ENCODE measurements at regions not wholly inside any gene's neighbourhood (a gene's known extent, or its start where the extent isn't known, plus 50 kb on each side); places are given as distances from the start of the nearest gene placed in this dataset.

- Histone ChIP-seq H3K4me3 (ENCODE audit: severe bottlenecking) (no peak overlapping the region), H3K27me3 (ENCODE audit: insufficient read depth, poor library complexity, severe bottlenecking) (no peaks in the 10 kb centered on the region), H3K36me3 (ENCODE audit: low read depth) (no peaks in the 10 kb centered on the region), H3K27ac (ENCODE audit: poor library complexity, severe bottlenecking) (no peak overlapping the region), H3K4me1 (ENCODE audit: insufficient read depth, poor library complexity, severe bottlenecking) (no peaks in the 10 kb centered on the region), H3K9me3 (ENCODE audit: severe bottlenecking) (no peaks in the 10 kb centered on the region)
- no peak for TF ChIP-seq CTCF (IDR thresholded peaks at IDR 0.05; ENCODE audit: poor library complexity, severe bottlenecking)
- DNase-seq (ENCODE audit: low spot score), result no peak
- no peak for ATAC-seq (ENCODE audit: low read depth)
Measured at GRCh38 chr4:100641336-100641735, 123.5 kb upstream of the EMCN start.

GRCh38 chr4:100635899-100636298 lies 118.1 kb upstream of the EMCN start:
- no peaks in the 10 kb centered on the region for H3K9me3 ChIP-seq (ENCODE audit: severe bottlenecking)
- H3K4me3 ChIP-seq (ENCODE audit: severe bottlenecking), result no peak overlapping the region
- no peaks in the 10 kb centered on the region for H3K27me3 ChIP-seq (ENCODE audit: insufficient read depth, poor library complexity, severe bottlenecking)
- H3K27ac ChIP-seq (ENCODE audit: poor library complexity, severe bottlenecking), result no peak overlapping the region
- ATAC-seq (ENCODE audit: low read depth) (no peak), DNase-seq (ENCODE audit: low spot score) (no peak)
- TF ChIP-seq CTCF (IDR thresholded peaks at IDR 0.05; ENCODE audit: poor library complexity, severe bottlenecking), result no peak
- no peaks in the 10 kb centered on the region for H3K4me1 ChIP-seq (ENCODE audit: insufficient read depth, poor library complexity, severe bottlenecking)
- H3K36me3 ChIP-seq (ENCODE audit: low read depth), result no peaks in the 10 kb centered on the region

GRCh38 chr4:100633269-100633668 lies 115.4 kb upstream of the EMCN start:
- TF ChIP-seq CTCF (IDR thresholded peaks at IDR 0.05; ENCODE audit: poor library complexity, severe bottlenecking), result no peak
- Histone ChIP-seq H3K27ac (ENCODE audit: poor library complexity, severe bottlenecking) (no peak overlapping the region), H3K4me3 (ENCODE audit: severe bottlenecking) (no peak overlapping the region), H3K27me3 (ENCODE audit: insufficient read depth, poor library complexity, severe bottlenecking) (no peaks in the 10 kb centered on the region), H3K4me1 (ENCODE audit: insufficient read depth, poor library complexity, severe bottlenecking) (no peaks in the 10 kb centered on the region), H3K9me3 (ENCODE audit: severe bottlenecking) (no peaks in the 10 kb centered on the region), H3K36me3 (ENCODE audit: low read depth) (no peaks in the 10 kb centered on the region)
- DNase-seq (ENCODE audit: low spot score), result no peak
- no peak for ATAC-seq (ENCODE audit: low read depth)

- no peak for TF ChIP-seq CTCF (IDR thresholded peaks at IDR 0.05; ENCODE audit: poor library complexity, severe bottlenecking)
- Histone ChIP-seq H3K4me1 (ENCODE audit: insufficient read depth, poor library complexity, severe bottlenecking) (no peaks in the 10 kb centered on the region), H3K9me3 (ENCODE audit: severe bottlenecking) (no peaks in the 10 kb centered on the region)
Measured at GRCh38 chr4:100632163-100632562, 114.3 kb upstream of the EMCN start.

GRCh38 chr4:100631281-100631968 lies 113.6 kb upstream of the EMCN start:
- H3K27me3 ChIP-seq (ENCODE audit: insufficient read depth, poor library complexity, severe bottlenecking), result no peaks in the 10 kb centered on the region
- TF ChIP-seq CTCF (IDR thresholded peaks at IDR 0.05; ENCODE audit: poor library complexity, severe bottlenecking), result no peak
- no peak overlapping the region for H3K4me3 ChIP-seq (ENCODE audit: severe bottlenecking)
- no peaks in the 10 kb centered on the region for H3K4me1 ChIP-seq (ENCODE audit: insufficient read depth, poor library complexity, severe bottlenecking)
- DNase-seq (ENCODE audit: low spot score) (no peak), ATAC-seq (ENCODE audit: low read depth) (no peak)
- no peaks in the 10 kb centered on the region for H3K36me3 ChIP-seq (ENCODE audit: low read depth)
- no peaks in the 10 kb centered on the region for H3K9me3 ChIP-seq (ENCODE audit: severe bottlenecking)
- no peak overlapping the region for H3K27ac ChIP-seq (ENCODE audit: poor library complexity, severe bottlenecking)

More at GRCh38 chr4:100632163-100632562, 114.3 kb upstream of the EMCN start:
- Histone ChIP-seq H3K27me3 (ENCODE audit: insufficient read depth, poor library complexity, severe bottlenecking) (no peaks in the 10 kb centered on the region), H3K4me3 (ENCODE audit: severe bottlenecking) (no peak overlapping the region), H3K27ac (ENCODE audit: poor library complexity, severe bottlenecking) (no peak overlapping the region), H3K36me3 (ENCODE audit: low read depth) (no peaks in the 10 kb centered on the region)
- ATAC-seq (ENCODE audit: low read depth) (no peak), DNase-seq (ENCODE audit: low spot score) (no peak)

Measured in RWPE2 (cell line).